ENCODE measurements at regions not wholly inside any gene's neighbourhood (a gene's known extent, or its start where the extent isn't known, plus 50 kb on each side); places are given as distances from the start of the nearest gene placed in this dataset.

- no peak for TF ChIP-seq POLR2AphosphoS5 (IDR thresholded peaks at IDR 0.05)
- no peak for TF ChIP-seq CTCF (IDR thresholded peaks at IDR 0.05)
- TF ChIP-seq POLR2A (IDR thresholded peaks at IDR 0.05) = no peak
These were observed 134.2 kb downstream of the MRPL14 start for GRCh38 chr6:43992783-43993644.

Measured in prostate gland (tissue), 2 donors.